HCEC 1CT (cell line): ENCODE measurements at regions not wholly inside any gene's neighbourhood (a gene's known extent, or its start where the extent isn't known, plus 50 kb on each side); places are given as distances from the start of the nearest gene placed in this dataset.
A peak's percentile ranks its signal among the peaks of the same experiment; 100 is the strongest.

Experiments used
- DNase-seq: peaks from one replicate; pipeline ENCODE4 v3.0.0-alpha.2; 2017

DNA sequence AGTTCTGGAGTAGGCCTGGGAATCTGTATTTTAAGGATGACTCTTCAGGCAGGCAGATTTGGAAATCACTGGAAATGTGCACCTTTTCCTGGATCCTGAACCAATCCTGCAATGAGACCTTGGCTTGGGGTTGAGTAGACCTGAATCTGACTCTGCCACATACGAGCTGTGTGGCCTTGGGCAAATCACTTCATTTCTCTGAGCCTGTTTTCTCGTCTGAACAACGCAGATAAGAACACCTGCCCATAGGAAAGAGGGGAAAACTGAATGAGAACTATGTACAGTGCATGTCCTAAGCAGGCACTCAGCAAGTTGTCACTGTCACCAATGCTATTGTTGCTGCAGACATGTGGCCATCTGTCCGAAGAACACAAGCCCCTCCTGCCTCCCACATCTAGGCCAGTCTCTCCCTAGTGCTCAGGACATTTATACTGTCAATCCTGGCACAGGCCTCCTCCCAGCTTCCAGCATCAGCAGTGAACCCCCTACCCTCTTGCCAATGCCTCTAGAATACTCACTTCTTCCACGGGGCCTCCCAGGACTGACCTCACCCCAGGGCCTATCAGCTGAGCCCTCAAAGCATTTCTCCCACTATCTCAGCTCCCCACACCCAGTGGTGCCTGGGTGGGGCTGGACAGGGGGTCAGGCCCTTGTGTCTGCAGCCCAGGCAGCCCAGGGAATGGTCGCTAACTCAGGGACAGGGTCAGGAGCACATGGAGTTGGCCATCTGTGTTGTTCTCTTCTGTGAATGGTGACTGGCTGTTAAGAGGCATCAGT, 88.8 kb upstream of the ZBTB40 start:
- no peak for DNase-seq

DNA sequence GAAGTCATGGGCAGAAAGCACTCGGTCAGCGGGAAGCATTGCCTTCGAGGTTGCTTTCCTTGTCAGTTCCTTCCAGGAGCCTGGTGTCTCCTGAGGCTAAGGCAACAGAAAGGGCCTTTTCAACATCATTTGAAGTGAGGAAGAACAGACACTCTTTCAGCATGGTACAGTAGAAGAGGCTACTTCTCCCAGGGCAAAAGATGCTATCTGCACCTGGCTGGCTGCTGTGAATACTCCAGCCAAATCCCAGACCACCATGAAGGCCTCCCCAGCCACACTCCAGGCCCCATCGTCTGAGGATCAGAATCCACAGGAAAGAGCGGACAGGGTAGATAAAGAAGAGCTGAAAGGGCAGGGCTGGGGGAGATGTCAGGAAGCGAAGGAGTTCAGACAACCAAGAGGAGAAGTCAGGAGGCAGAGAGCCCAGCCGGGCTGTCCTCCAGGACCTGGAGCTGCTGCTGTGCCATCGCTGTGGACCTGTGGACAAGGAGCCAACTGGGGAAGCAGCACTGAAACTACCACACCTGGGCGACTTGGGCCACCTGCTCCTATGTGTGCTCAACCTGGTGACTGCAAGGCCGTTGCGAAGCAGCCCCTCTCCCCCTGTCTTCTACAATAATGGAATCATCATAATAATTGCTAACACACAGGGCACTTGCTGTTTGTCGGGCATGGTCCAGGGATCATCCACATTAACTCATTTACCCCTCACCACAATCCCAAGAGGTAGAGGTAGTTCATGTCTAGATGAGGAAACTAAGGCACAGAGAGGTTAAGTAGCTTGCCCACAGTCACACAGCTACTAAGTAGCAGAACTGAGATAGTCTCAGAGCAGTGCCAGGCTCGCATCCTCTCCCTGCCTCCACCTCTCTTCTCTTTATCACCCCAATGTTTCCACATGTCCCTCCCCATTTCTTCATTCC, 88.0 kb upstream of the ZBTB40 start:
- DNase-seq = no peak

DNA sequence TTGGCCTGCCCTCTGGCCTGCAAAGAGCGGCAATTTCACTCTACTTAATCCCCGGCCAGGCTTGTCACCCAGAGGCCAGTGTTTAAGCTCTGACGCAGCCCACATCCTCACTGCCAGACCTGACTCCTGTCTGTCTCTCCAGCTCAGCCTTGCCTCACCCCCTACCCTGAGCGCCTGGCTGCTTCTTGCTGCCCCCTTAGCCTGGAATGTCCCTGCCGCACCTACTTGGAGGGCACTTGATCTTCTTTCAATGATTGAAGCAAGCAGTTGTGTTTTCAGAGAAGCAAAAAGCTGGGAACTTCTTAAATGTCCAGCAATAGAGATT, 87.4 kb upstream of the ZBTB40 start:
- no peak for DNase-seq

DNA sequence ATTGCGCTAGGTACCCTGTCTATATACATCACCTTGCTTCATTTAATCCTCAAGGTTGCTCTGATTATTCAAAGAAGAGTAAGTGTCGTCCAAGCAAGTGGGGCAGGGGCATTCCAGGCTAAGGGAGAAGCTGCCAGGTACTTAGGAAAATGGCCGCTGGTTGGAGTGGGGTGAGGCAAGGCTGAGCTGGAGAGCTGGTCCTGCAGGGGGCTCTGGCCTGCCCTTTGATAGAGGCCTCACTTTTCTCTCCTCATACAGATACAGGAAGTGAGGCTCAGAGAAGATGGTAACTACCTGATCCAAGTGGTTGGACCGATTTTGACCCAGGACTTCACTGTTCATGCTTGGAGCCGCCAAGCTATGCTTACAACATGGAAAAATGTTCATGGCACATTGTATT, 86.9 kb upstream of the ZBTB40 start:
- no peak for DNase-seq

DNA sequence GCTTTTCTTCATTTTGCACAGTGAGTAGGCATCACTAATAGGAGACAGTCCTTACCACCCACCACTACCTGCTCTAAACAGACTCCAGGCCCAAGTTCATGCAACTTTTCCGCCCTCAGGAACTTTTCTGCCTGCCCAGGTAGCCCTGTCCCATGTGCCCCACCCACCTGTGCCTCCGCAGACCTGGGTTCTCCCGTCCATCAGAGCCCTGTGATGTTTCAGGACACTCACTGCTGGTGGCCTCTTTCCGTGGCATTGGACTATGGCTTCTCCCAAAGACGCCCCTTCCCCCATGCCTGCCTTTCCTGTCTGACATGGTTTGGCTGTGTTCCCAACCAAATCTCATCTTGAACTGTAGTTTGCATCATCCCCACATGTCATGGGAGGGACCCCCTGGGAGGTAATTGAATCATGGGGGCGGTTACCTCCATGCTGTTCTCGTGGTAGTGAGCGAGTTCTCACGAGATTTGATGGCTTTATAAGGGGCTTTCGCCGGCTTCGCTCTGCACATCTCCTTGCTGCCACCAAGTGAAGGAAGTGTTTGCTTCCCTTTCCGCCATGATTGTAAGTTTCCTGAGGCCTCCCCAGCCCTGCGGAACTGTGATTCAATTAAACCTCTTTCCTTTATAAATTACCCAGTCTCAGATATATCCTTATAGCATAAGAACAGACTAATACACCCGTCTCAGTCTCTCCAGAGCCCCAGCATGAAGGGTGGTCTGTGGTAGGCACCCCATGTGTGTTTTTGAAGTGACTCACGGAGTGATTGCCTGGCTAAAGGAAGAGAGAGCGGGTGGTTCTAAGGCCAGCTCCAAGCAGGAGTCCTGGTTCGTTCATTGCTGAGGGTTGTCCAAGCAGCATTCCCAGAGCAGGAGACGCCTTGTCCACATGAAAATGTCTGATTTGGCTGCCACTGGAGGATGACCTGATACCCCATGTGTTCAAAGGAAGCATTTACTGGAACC, 86.0 kb upstream of the ZBTB40 start:
- no peak for DNase-seq

DNA sequence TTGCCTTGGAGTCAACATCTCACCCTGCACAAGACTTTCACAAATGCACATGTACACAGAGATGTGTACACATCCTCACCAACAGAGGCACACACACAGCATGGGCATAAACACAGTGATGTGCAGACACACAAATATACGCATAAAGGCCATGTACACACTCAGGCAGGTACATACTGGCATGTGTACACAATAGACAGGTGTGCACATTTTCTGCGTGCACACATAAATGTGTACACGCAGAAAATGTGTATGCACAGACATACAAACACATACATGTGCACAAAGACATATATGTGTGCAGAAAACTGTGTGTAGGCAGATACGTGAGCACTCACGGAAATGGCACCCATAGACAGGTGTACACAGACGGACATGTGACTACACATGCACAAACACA, 85.3 kb upstream of the ZBTB40 start:
- no peak for DNase-seq

DNA sequence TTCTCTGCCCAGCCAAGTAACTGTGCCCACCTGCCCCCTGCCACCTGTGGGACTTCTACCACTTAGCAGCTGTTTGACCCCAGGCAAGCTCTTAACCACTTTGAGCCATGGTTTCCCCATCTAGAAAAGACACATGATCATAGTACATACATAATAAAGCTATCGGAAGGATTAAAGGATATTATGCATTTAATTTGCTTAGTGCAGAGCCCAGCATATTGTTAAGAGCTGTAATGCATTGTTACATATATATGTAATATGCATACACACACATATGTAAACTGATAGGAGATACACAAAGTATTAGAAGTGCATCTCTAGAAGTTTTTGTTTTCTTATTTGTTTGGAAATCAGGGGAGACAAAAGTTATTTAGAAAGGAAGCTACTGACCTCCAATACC, 83.5 kb upstream of the ZBTB40 start:
- no peak for DNase-seq

DNA sequence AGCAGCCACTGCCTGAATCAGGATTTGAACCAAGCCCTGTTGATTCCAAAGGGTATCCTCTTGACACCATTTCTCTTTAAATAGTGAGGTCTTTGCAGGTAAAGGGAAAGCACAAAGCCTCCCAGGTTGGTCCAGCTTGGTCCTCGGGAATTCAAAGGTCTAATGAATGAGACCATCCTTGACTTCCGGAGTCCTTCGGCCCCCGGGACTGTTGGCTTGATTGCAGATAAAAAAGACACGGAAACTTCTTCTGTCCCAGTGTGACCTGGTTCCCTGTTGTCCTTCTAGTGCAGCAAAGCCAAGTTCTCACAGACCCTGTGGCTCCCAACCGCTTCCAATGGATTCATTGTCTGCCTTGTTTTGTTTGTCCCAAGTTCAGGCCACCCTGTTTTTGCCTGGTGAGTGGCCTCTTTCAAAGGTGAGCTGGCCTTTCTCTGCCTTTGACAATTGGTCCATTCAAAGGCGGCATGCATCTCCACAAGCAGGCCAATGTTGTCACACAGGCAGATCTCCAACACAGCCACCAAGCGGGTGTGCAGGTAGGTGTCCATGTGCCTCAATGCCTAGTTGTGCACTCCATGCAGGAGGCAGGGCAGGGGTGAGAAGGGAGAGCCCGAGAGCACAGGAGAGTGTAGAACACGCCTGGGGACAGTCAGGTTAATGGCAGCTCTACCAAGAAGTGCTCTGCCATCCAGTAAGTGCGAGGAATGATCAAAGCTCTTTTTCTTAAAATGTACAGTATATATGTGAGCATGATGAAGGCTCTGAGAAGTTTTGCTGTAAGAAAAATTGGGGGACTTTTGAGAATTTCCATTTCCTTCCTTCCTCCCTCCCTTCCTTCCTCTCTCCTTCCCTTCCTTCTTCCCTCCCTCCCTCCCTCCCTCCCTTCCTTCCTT, 82.1 kb upstream of the ZBTB40 start:
- no peak for DNase-seq

DNA sequence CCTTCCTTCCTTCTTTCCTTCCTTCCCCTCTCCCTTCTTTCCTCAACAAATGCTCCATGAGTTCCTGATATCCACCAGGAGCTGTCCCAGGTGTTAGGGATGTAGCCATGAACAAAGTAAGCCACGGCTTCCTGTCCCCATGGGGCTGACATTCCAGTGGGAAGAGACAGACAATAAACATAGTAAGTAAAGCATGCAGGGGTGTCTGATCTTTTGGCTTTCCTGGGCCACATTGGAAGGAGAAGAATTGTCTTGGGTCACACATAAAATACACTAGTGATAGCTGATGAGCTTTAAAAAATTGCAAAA, 81.5 kb upstream of the ZBTB40 start:
- no peak for DNase-seq

DNA sequence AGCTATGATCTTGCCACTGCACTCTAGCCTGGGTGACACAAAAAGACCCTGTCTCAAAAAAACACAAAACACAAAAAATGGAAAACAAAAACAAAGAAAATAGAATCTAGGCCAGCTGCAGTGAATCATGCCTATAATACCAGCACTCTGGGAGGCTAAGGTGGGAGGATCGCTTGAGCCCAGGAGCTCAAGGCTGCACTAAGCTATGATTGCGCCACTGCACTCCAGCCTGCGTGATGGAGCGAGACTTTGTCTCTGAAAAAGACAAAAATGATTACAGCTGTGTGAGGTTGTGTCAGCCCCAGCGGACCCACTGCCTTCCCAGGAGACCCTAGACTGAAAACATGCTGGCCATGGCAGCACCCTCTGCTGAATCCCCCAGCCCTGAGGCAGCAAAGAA, 80.2 kb upstream of the ZBTB40 start:
- no peak for DNase-seq

DNA sequence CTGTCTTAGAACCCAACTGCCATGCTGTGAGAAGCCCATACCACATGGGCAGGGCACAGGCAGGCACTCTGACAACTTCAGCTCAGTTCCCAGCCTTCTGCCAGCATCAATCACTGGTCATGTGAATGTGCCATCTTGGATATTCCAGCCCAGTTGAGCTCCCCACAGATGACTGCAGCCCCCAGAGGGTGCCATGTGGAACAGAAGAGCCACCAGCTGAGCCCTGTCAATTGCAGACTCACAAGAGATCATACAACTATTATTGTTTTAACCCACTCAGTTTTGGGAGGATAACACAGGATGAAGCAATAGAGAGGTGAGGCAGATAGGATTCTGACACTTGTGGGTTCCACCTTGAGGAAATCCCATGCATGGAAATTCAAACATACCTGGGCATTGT, 78.4 kb upstream of the ZBTB40 start:
- DNase-seq = no peak

DNA sequence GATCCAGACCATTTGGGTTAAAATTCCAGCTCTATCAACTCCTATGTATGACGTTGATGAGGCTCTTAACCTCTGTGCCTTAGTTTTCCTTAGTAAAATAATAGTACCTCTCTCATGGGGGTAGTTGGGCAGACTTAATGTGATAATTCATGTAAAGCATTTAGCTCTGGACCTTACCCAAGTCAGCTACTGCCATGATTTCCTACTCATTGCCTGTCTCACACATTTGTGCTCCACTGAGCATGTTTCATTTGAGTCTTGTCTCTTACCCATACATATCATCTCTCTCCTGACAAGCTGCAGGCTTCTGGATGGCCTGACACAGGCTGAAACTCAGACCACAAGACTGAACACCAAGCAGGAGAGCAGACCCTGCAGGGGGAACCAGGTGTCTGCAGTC, 77.7 kb upstream of the ZBTB40 start:
- no peak for DNase-seq

DNA sequence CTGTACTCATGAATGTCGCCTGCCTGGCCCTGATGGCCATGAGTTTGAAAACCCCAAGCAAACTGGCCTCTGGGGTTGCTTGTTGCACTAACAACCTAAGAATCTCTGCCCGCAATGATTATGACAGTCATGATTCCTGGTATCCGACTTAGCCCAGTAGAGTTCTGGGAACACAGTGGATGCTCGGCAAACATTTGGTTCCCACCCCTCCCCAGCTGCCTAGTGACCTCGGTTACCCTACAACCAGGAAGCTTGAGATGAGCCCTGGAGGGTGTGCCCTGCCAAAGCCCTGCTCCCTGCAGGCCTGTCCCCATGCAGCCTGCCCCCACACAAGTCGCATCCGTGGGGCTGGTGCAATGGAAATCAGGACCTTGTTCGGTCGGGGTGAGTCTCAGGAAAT, 76.0 kb upstream of the ZBTB40 start:
- DNase-seq = no peak

DNA sequence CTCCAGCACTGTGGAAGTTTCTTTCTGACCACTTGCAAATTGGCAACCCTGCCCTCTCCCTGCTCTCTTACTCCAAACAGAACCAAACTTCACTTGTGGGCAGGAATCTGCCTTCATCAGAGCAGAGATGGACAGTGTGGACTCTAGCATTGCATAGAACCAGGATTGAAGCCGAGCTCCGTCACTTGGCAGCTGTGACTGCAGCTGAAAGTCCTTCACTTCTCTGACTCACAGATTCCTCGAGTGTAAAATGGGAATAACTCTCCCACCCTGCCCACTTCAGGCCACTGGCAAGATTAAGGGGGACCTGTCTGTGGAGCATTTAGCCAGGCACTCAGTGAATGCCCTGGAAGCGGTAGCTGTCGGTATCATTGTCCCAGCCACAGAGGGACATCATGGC, 75.7 kb upstream of the ZBTB40 start:
- no peak for DNase-seq

DNA sequence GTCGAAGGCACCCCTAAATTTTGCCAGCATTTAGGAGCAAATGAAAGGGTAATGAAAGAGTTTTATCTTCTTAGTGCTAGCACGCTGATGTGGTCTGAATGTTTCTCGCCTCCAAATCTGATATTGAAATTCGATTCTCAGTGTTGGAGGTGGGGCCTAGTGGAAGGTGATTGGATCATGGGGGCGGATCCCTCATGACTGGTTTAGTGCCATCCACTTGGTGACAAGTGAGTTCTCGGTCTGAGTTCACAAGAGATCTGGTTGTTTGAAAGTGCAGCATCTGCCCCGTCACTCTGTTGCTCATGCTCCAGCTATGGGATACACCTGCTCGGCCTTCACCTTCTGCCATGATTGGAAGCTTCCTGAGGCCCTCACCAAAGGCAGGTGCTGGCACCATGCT, 75.1 kb upstream of the ZBTB40 start:
- no peak for DNase-seq

DNA sequence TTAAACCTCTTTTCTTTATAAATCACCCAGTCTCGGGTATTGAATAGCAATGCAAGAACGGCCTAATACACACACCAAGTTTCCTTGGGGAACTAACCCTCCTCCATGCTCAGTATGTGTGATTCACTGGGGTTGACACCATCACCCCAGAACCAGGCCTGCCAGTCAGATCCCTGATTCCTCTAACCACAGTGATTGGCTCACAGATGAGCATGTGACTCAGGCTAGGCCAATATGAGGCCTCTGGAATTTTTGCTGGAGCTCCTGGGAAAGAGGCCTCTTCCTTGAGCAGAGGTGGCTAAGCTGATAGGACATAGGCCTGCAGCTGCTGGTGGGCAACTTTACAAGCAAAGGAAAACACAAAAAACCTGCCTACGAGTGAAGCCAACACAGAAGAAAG, 74.7 kb upstream of the ZBTB40 start:
- peak; percentile 11 for DNase-seq

DNA sequence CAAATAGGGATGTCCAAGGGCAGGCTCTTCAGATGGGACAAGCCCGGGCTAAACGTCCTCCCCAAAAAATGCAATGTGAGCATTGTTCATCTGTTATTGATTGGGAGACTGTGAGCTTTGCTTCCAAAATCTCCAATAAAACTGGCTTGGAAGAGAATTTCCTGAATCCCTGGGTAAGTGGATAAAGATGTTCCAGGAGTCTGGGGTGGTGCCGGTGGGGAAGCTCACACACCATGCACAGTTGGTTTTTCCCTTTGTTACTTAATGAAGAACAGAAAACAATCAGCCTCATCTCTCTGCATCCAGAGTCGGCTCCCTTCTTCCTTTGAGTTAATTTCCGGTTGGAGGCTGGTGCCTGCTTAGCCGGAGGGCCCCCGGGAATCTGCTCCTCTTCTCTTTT, 72.1 kb upstream of the ZBTB40 start:
- no peak for DNase-seq

DNA sequence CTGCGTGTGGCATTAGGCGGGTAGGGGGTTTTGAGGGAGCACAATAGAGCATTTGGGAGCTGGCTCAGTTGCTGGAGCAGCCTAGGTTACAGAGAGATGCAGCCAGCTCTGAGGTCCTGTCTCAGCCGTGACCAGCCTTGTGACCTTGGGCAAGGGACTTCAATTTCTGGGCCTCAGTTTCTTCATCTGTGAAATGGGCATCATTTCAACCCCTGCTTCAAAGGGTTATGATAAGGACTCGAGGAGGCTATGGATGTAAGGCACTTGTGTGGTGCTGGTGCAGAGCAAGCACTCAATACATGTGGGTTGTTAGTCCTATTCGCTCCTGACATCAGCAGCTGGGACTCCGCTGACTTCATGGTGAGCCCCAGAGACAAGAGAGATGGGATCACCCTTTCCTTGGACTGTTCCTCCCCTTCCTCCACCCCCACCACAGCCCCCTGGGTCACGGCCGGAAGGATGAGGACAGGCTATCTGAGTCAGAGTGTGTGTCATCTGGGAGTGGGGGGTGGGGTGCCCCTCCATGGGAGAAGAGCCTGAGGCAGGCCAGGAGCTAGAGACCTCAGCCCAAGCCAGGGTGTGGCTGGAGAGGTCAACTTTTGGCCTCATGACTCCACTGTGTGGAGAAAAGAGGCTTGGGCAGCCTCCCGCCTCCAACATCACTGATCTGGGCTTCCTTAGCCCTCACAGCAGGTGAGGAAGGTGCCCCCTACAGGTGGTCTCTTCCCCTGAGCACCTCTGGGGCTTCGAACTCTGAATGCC, 71.4 kb upstream of the ZBTB40 start:
- peak; percentile 37 for DNase-seq

DNA sequence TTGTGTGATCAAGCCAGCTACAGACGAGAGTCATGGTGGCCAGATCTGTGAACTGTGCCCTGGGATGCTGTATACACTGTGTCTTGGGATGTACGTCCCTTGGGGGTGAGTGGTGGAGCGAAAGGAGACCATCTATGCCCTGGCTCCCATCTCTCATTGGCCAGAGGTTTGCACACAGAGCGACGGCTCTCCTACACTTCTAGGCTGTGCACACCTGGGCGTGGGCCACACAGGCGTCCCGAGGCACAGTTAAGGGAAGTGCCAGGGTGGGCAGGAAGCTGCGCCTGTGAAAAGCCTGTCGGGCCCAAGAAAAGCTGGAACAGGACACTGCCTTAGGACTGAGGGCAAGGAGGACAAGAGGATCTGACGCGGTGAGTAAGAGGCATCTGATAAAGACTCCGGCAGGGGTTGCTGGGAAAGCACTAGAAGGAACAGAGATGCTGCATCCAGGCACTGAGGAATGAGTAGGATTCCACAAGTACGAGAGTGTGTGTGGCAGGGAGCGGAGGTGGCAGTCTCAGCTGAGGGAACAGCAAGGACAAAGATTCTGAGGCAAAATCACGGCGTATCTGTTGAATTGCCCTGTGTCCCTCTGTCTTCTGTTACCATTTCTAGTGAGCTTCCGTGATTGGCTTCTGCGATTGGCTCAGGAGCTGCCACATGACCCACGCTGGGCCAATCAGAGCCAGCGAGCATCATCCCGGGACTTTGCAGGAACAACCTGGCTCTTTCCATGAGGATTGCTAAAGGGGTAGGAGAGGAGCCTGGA, 67.9 kb upstream of the ZBTB40 start:
- no peak for DNase-seq

DNA sequence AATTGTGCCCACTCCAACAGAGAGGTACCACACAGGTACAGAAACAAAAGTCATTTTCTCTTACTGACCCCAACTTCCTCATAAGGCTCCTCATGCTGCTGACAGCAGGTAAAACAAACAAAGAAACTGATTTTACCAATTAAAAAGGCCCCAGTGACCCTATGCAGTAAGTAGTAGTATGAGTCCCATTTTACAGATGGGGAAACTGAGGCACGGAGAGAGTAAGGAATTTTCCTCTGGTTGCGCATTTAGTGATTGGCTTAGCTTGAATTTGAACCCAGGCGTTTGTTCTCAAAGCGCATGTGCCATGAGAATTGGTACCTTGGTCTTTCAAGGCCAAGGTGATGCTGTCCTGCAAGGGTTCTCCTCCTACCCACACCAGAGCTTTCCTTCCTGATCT, 66.1 kb upstream of the ZBTB40 start:
- no peak for DNase-seq

DNA sequence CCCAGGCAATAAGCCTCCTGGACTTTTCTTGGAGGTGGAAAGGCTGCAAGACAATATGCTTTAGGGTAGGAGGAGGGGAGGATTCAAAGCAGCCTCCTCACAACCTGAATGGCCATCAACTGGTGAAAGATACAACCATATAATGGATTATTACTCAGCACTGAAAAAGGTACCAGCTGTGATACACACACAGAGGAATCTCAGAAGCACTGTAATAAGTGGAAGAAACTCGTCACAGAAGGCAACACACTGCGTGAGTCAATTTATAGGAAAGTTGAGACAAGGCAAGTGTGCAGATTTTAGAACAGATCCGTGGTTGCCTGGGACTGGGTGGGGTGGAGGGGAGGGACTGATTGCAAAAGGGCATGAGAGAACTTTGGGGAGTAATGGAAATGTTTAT, 64.9 kb upstream of the ZBTB40 start:
- no peak for DNase-seq
